ENCODE measurements at regions not wholly inside any gene's neighbourhood (a gene's known extent, or its start where the extent isn't known, plus 50 kb on each side); places are given as distances from the start of the nearest gene placed in this dataset.
A peak's percentile ranks its signal among the peaks of the same experiment; 100 is the strongest.

GRCh38 chr5:39906146-39906545 is 481.4 kb upstream of the DAB2 start:
- DNase-seq (no peak), ATAC-seq (no peak)
- Histone ChIP-seq H3K27me3 (no peaks in the 10 kb centered on the region), H3K9me3 (peaks cover 0 to 6% (median 0%) of the 10 kb centered on the region in 12 donors), H3K4me3 (no peak overlapping the region), H3K4me1 (no peaks in the 10 kb centered on the region), H3K27ac (no peak overlapping the region), H3K36me3 (no peaks in the 10 kb centered on the region)
- intact Hi-C loops (cut with DNase I), result loop anchor here in 1 of 10 donors (1.0 kb wide), 1 partner anchor 13 kb away; no protein-coding TSS in a partner anchor
- WGBS, 4 donors, result 75 to 90% (median 79%) methylated on average over 1 of the region's 1 CpG
- TF ChIP-seq CTCF (IDR thresholded peaks at IDR 0.05) (no peak), POLR2A (IDR thresholded peaks at IDR 0.05) (no peak)

GRCh38 chr5:39905356-39905755 is 480.6 kb upstream of the DAB2 start:
- no peaks in the 10 kb centered on the region for H3K27me3 ChIP-seq
- no peaks in the 10 kb centered on the region for H3K36me3 ChIP-seq
- no peak overlapping the region for H3K27ac ChIP-seq
- no peak overlapping the region for H3K4me3 ChIP-seq
- no peaks in the 10 kb centered on the region for H3K4me1 ChIP-seq
- peaks cover 0 to 5% (median 0%) of the 10 kb centered on the region in 12 donors for H3K9me3 ChIP-seq
- DNase-seq (no peak), ATAC-seq (peak in 1 of 4 donors; percentile 56)
- no peak for TF ChIP-seq POLR2A (IDR thresholded peaks at IDR 0.05)
- TF ChIP-seq CTCF (IDR thresholded peaks at IDR 0.05), result no peak
- 31 to 41% (median 33%) methylated on average over 4 of the region's 4 CpGs for WGBS, 4 donors
- intact Hi-C loops (cut with DNase I), result no loop called here

- H3K27ac ChIP-seq, result no peak overlapping the region
- no peaks in the 10 kb centered on the region for H3K27me3 ChIP-seq
- no peaks in the 10 kb centered on the region for H3K36me3 ChIP-seq
- no peak for DNase-seq
- TF ChIP-seq POLR2A (IDR thresholded peaks at IDR 0.05) (no peak), CTCF (IDR thresholded peaks at IDR 0.05) (no peak)
- intact Hi-C loops (cut with DNase I), result no loop called here
- no peak for ATAC-seq
- peaks cover 0 to 4% (median 0%) of the 10 kb centered on the region in 12 donors for H3K9me3 ChIP-seq
- H3K4me1 ChIP-seq, result no peaks in the 10 kb centered on the region
- H3K4me3 ChIP-seq, result no peak overlapping the region
- 82 to 86% (median 84%) methylated on average over 2 of the region's 2 CpGs for WGBS, 4 donors
These were observed 477.8 kb upstream of the DAB2 start for GRCh38 chr5:39902626-39903025.

- H3K27ac ChIP-seq, result no peak overlapping the region
- no peaks in the 10 kb centered on the region for H3K4me1 ChIP-seq
- H3K9me3 ChIP-seq, result no peaks in the 10 kb centered on the region
- ATAC-seq (no peak), DNase-seq (no peak)
- no peaks in the 10 kb centered on the region for H3K36me3 ChIP-seq
- no peak overlapping the region for H3K4me3 ChIP-seq
- TF ChIP-seq POLR2A (IDR thresholded peaks at IDR 0.05) (no peak), CTCF (IDR thresholded peaks at IDR 0.05) (no peak)
- intact Hi-C loops (cut with DNase I), result no loop called here
- no peaks in the 10 kb centered on the region for H3K27me3 ChIP-seq
- 70 to 88% (median 84%) methylated on average over 1 of the region's 1 CpG for WGBS, 4 donors
These were observed 474.0 kb upstream of the DAB2 start for GRCh38 chr5:39898731-39899130.

Measured in heart left ventricle (tissue), 16 donors.